Nucleus accumbens (tissue), 56 donors: ENCODE measurements at regions not wholly inside any gene's neighbourhood (a gene's known extent, or its start where the extent isn't known, plus 50 kb on each side); places are given as distances from the start of the nearest gene placed in this dataset.
A peak's percentile ranks its signal among the peaks of the same experiment; 100 is the strongest.
"Not testable (repeated sequence)": the region's sequence is repeated elsewhere in the genome, so short reads cannot be mapped to it uniquely, and the experiment has no call there.

ENCODE experiments used
- DNase-seq, 56 donors: peaks; one replicate each; lab custom pipeline; 2025; lab: John Stamatoyannopoulos, UW

DNA sequence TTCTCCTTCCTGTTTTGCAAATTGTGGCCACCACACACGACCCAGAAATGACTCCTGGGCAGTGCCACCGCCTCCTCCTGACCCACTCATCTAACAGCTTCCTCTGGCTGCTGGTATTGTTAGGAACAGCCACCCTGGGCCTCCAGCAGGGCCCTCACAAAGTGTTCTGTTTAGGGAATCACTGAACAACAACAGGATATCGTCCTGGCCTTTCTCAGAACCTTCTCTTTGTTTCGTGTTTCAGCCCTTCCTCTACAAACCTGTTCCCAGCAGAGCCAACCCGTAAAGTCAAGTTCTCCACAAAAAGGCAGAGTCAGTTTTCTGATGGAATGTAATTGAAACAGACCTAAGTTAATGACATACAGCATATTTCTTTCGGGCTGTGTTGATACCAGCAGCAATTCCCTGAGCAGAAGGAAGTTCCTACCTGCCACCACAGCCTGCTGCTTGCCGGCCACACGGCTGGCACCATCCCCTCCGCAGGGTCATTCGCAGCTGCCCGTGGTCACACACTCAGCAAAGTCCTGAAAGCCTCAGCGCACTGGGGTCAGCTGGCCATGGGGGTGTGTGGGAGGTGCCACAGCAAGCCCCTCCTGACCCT, 91.7 kb upstream of the PITRM1 start:
- DNase-seq = no peak

GRCh38 chr10:3263747-3264146, 91.2 kb upstream of the PITRM1 start:
- DNase-seq = no peak

- DNase-seq = no peak
Measured at GRCh38 chr10:3263082-3263481, 90.5 kb upstream of the PITRM1 start.

DNA sequence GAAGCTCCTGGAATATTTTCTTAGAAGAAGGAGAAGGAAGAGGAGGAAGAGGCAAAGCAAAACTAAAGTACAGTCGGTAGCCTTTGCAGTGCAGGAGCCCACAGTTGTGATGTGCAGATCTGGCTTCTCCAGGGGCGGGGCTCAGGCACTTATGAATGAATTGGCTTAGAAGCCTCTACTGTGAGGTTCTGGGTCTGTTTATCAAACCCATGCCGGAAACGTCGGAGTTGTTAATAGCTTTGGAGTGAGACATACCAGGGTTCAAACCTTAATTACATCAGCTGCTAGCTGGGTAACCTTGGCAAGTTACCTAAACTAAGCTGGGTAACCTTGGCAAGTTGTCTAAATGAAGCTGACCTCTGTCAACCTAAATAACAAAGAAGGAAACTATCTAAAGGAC, 89.3 kb upstream of the PITRM1 start:
- DNase-seq = no peak

DNA sequence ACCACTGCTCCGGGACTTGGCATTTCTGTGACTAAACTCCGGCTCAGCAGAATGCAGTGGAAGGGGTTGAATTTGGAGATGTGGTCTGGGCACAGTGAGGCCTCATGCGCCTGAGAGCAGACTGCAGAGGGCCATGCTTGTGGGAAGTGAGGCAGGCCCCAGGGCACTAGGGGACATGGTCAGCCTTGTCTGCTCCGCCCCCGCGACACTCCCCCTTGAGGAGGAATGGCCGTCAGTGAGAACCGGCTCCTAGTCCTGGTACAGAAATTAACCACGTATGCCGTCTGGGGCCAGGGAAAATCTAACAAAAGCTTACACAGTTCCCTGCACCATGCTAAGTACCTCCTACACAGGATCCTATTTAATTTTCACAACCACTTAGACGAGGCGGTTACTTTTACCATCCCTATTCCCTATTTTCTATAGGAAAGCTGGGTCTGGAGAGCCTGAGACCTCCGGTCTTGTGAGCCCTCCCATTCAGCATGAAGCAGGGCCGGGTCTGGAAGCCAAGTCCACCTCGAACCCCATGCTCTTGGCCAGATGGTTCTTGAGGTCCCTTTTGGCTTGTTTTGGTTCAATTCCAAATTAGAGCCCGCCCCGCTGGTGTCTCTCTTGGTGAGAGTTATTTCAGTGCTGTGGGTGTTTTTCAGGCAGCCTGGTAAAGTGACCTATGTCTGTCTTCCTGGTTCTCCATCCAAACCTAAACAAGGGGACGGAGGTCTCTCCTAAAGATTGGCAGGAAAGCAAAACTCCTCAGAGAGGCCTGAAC, 87.7 kb upstream of the PITRM1 start:
- DNase-seq = no peak

DNA sequence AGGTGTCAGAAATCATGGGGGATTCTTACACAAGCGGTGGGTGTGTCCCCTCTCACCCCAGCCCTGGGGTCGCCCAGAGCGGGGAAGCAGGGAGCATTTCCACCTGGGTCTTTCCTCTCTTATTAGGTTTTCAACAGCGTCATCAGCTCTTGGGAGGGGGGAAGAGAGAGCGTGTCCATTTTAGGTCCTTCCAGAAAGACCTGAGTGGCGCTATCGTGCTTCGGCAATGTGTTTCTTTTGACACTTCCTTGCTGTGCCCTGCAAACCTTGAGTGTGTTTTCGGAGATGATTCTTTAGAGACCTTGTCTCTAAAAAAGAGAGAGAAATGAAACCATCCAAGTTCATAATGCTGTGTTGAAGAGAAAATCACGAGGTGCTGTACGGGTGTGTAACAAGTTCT, 86.9 kb upstream of the PITRM1 start:
- no peak for DNase-seq

- no peak for DNase-seq
Measured at GRCh38 chr10:3258394-3258793, 85.8 kb upstream of the PITRM1 start.

DNA sequence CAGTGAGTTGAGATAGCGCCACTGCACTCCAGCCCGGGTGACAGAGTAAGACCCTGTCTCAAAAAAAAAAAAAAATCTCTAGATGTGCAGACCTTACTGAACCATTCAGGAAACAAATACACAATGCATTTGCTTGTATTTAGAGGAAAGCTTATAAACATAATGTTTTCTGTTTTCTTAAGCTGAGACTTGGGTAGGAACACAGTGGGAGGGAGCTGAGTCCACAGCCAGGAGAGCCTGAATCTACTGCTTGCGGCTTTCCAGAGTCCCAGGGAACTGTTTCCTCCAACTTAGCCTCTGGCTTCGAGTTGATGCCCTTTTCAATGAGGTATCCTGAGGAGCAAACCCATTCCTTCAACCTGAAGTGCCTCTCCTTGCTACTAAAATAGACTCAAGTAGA, 83.0 kb upstream of the PITRM1 start:
- no peak for DNase-seq

- DNase-seq = no peak
Measured at GRCh38 chr10:3255075-3255474, 82.5 kb upstream of the PITRM1 start.

GRCh38 chr10:3253974-3254373, 81.4 kb upstream of the PITRM1 start:
- not testable (repeated sequence) for DNase-seq

- DNase-seq = no peak
Measured at GRCh38 chr10:3251172-3251571, 78.6 kb upstream of the PITRM1 start.

DNA sequence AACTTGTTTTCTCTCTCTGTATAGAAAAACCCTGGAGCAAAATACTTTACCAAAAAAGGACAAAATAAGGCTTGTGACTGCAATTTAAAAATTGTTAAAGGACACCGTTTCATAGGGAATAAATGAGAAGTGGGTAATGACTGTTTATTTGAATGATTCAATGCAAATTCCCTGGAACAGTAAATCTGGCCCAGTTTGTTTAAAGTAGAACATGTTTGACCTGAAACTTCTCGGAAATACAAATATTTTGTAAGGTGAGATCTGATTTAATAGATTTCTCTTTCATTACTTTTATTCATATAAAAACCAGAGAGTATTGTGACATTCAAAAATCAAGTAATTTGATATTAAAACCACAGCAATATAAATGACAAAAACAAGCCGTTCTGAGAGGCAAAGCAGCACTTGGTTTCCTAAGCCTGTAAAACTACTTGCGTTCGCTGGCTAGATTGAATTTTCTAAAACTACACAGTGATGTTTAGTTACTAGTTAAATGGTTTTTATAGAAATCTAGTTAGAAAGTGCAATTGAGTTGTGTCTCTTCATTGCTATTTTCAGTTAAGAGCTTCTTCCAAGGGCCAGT, 76.8 kb upstream of the PITRM1 start:
- DNase-seq = no peak

GRCh38 chr10:3248526-3249306, 76.1 kb upstream of the PITRM1 start:
- no peak for DNase-seq

DNA sequence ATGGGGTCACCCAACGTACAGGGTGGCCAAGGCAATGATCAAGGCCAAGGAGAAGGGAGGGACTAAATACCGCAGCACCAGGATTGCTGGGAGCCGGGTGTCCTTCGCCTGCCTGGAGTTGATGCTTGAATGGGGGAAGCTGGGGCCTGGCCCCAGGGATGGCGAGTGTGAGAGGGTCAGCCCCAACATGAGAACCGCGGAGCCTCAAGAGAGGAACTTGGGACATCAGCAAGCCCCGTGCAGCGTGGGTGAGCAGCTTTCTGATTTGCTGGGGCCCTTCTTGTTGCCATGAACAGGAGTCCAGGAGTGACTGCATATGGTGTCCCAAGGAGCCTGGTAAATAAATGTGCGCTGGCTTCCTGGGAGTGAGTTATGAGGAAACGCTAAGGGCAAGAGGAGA, 72.8 kb upstream of the PITRM1 start:
- DNase-seq = no peak

DNA sequence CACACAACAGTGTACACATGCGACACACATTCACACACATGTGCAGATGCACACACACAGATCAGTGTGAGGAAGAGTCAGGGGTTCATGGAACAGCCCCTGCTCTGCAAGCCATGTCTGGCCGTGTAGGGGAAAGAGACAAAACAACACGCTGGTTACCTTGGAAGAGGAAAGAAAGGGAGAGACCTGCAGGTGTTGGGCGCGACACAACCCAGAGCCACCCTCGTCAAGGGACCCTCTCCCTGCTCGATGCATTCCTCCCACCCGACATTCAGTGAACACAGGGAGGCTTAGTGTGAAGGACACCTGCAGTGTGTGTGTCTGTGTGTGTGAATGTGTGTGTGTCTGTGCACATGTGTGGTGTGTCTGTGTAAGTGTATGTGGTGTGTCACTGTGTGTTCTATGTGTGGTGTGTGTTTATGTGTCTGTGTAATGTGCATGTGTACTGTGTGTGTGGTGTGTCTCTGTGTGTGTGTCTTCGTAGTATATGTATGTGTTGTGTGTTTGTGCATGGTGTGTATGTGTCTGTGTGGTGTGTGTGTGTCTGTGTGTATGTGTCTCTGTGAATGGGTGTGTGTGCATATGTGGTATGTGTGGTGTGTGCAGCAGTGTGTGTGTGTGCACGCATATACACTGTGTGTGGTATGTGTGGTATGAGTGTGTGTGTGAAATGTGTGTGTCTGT, 69.5 kb upstream of the PITRM1 start:
- DNase-seq = no peak

DNA sequence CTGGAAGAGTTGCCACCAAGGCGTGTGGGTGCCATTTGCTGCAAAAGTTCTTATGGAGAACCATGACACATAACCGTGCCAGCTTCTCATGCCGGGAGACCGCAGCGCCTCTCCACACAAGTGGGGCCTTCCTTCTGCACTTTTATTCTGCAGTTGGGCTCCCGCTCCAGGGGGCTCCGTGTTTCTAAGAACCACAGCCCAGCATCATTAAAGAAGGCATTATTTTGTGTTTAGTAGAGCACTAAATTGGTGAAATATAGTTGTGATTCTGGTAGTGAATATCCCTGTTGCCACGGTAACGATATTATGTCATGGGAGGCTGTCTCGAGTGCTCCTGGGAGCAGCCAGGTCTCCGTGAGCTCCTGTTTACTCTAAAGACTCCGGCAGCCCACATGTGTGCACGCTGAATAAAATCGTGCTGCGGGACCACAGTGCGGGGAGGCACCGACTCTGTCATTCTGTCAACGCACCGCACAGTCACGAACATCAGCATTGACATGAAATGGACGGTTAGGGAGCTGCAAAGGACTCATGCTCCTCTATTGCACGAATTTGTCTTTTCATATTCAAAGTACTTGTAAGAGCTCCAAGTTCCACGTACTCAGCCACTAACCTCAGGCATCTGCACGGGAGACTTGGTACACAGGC, 68.8 kb upstream of the PITRM1 start:
- peak in 21 of 56 donors; percentile 6 to 47 (median 20) for DNase-seq

DNA sequence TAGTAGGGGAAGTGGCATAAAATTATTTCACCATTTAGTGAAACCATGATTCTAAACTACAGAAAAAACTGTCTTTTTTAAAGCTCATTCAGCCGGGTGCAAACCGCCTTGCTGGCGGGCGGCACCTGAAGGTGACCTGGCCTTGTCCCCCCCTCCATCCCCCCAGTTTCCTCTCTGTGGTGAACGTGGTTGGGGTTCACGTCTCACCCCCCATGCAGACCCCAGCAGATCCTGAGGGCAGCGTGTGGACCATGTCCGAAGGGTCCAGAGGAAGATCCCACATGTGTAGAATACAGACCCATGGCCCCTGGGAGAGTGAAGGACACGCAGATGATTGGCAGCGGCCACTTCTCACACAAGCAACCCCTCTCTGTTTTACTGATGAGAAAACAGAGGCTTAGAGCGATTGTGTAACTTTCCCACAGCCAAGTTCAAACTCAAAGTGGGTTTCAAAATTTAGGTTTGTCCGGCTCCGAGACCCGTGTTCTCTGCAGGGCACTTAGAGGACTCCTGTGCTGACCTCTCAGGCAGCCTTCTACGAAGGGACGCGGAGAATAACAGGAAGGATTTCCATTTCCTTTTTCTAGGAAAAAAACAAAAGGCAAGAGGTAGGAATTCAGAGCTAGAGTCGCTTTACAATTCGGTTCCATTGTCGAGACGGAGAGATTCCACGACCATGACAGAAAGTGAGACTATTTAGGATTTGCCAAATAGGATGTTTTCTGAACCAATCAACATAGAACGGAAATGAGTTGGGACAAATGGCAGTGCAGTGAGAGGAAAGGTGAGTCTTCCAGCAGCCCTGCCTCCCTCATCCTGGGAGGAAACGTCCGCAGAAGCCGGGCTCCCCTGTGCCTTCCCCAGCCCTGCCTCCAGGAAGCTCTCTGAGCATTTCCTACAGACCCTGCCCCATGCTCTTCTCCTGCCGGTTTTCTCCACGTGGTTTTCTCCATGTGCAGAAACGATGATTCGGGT, 67.6 kb upstream of the PITRM1 start:
- DNase-seq = no peak

DNA sequence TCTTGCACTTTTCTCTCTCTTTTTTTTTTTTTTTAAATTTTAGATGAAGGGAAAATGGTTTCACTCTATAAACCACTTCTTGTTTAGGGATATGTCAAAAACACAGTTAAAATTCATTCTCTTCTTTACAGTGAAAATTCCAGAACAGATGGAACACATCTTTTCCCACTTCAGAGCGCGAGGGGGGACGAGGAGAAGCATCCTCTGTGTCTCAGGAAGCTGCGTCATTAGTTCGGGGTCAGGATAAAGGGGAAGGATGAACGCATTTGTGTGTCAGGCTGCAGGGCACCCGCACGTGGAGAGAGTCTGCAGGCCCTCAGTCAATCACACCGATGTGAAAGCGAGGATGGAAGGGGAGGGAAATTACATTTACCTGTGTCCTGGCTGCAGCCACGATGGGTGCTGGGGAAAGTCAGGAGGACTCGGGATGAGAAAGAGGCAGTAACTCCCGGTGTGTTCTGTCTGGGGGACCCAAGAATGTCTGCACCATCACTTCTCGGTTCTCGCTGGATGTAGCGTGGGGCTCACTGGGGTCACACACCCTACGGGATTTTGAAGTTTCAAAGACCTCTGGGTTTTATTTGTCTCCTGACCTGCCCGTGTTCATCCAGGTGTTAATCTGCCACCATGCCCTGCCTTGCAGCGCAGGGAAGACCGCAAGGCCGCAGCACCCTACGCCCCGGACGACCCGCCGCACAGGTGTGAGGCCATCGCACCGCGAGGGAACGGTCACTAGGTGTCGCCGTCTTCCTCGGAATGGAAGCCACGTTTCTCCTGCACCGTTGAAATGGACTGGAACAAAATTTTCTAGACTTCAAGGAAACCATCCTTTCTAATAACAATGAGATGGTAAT, 66.7 kb upstream of the PITRM1 start:
- DNase-seq = peak in 42 of 56 donors; percentile 4 to 83 (median 28)
